ENCODE measurements at regions not wholly inside any gene's neighbourhood (a gene's known extent, or its start where the extent isn't known, plus 50 kb on each side); places are given as distances from the start of the nearest gene placed in this dataset.

DNA sequence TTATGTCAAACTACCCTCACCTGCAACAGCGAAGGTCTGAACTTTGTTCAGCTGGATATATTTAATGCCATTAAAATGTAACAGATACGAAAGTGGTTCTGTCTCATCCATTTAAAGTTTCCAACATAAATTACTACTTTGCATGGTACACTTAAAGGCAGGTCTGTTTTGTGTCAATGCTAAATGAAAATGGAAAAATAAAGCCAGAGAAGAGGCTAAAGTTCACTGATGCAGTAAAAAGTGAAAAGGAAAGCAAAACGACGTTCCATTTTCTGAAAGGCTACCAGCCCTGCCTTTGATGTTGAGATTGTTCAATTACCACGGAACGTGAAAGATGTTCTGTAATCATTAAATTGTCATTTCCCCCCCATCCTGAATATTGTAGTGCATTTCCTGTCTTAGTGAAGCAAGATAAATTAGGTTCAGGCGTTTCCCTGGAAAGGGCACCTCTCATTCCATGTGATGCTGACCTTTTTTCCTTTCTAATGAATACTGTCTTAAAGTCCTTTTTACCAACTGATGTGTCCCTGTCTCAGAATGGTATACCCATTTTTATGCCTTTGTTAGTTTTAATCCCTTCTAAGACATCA lies 334.7 kb upstream of the JAG1 start:
- no TSS peak for BruUV-seq (replicated peaks)
- Histone ChIP-seq H3K9ac (ENCODE audit: low read depth, low read length) (no peak overlapping the region), H3K4me1 (ENCODE audit: control insufficient read depth, insufficient read depth, low read length) (no peaks in the 10 kb centered on the region), H3K4ac (ENCODE audit: low read depth, low read length) (no peak overlapping the region), H2AK9ac (replicated peaks; ENCODE audit: low read depth, low read length, poor library complexity) (no peak overlapping the region), H2BK15ac (ENCODE audit: low read depth, low read length) (no peak overlapping the region), H3K36me3 (ENCODE audit: control insufficient read depth, insufficient read depth, low read length) (no peaks in the 10 kb centered on the region), H3K4me3 (ENCODE audit: insufficient read depth, low read depth, low read length) (no peak overlapping the region), H3K14ac (replicated peaks; ENCODE audit: low read depth, low read length) (no peak overlapping the region), H4K20me1 (ENCODE audit: insufficient read depth, low read length) (no peaks in the 10 kb centered on the region), H3K79me1 (ENCODE audit: low read depth in 1 of 2, low read length in 2 of 2) (no peaks in the 10 kb centered on the region), H3K9me3 (ENCODE audit: control insufficient read depth, insufficient read depth, low read length) (0 out of 2 replicates have a peak, but pooled peaks cover 2% of the 10 kb centered on the region), H2BK120ac (ENCODE audit: low read depth, low read length) (no peak overlapping the region), H2AK5ac (ENCODE audit: low read depth, low read length) (no peak overlapping the region), H2AFZ (replicated peaks; ENCODE audit: low read length, poor library complexity) (no peak overlapping the region), H2BK5ac (ENCODE audit: low read depth, low read length, poor library complexity, severe bottlenecking) (no peak overlapping the region), H3K4me2 (ENCODE audit: low read depth, low read length) (no peak overlapping the region), H3K27me3 (ENCODE audit: control insufficient read depth, insufficient read depth, low read length) (no peaks in the 10 kb centered on the region), H3K27ac (ENCODE audit: insufficient read depth, low read length) (no peak overlapping the region), H3K23ac (ENCODE audit: low read depth, low read length) (no peak overlapping the region), H3K18ac (ENCODE audit: low read depth, low read length) (no peak overlapping the region), H4K5ac (ENCODE audit: low read depth, low read length) (no peak overlapping the region), H3K9me1 (ENCODE audit: insufficient read depth, low read length) (no peaks in the 10 kb centered on the region), H2BK20ac (ENCODE audit: low read depth, low read length) (no peak overlapping the region), H3K56ac (ENCODE audit: extremely low read depth, insufficient read depth, low read length) (no peak overlapping the region), H4K8ac (ENCODE audit: low read depth in 2 of 2, low read length in 2 of 2) (no peak overlapping the region), H4K91ac (ENCODE audit: insufficient read depth, low read depth, low read length) (no peak overlapping the region)
- intact Hi-C loops (cut with micrococcal nuclease), result no loop called here
- ATAC-seq (ENCODE audit: low read depth), result no peak
- ChIA-PET CTCF (no interaction called here), POLR2A (ENCODE audit: unreplicated experiment) (no interaction called here)
- no CpG with 5 or more reads among the region's 7 CpGs for WGBS, 2 experiments (ENCODE audit: extremely low coverage in 2 of 2, insufficient read length in 1 of 2)
- dilution Hi-C loops (cut with HindIII; ENCODE audit: low sequenced_read_pairs, unreplicated experiment), result no loop called here
- no peak for DNase-seq
- in situ Hi-C loops (cut with MboI; ENCODE audit: low sequenced_read_pairs), result no loop called here
- no peak for TF ChIP-seq SMC3 (IDR thresholded peaks at IDR 0.05; ENCODE audit: low read depth, low read length)
- no peak for TF ChIP-seq MXI1 (IDR thresholded peaks at IDR 0.05; ENCODE audit: borderline replicate concordance, low read depth, low read length)
- no peak for TF ChIP-seq POLR2A (IDR thresholded peaks at IDR 0.05; ENCODE audit: low read depth, low read length)
- TF ChIP-seq, protein P1, sequence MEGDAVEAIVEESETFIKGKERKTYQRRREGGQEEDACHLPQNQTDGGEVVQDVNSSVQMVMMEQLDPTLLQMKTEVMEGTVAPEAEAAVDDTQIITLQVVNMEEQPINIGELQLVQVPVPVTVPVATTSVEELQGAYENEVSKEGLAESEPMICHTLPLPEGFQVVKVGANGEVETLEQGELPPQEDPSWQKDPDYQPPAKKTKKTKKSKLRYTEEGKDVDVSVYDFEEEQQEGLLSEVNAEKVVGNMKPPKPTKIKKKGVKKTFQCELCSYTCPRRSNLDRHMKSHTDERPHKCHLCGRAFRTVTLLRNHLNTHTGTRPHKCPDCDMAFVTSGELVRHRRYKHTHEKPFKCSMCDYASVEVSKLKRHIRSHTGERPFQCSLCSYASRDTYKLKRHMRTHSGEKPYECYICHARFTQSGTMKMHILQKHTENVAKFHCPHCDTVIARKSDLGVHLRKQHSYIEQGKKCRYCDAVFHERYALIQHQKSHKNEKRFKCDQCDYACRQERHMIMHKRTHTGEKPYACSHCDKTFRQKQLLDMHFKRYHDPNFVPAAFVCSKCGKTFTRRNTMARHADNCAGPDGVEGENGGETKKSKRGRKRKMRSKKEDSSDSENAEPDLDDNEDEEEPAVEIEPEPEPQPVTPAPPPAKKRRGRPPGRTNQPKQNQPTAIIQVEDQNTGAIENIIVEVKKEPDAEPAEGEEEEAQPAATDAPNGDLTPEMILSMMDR (conservative IDR thresholded peaks at IDR 0.05; ENCODE audit: low read depth, low read length), result no peak
- no peak for TF ChIP-seq CHD1 (IDR thresholded peaks at IDR 0.05; ENCODE audit: low read depth, low read length)
- TF ChIP-seq, protein P2, sequence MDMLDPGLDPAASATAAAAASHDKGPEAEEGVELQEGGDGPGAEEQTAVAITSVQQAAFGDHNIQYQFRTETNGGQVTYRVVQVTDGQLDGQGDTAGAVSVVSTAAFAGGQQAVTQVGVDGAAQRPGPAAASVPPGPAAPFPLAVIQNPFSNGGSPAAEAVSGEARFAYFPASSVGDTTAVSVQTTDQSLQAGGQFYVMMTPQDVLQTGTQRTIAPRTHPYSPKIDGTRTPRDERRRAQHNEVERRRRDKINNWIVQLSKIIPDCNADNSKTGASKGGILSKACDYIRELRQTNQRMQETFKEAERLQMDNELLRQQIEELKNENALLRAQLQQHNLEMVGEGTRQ (IDR thresholded peaks at IDR 0.05; ENCODE audit: low read depth, low read length), result no peak
- no peak for TF ChIP-seq MAFK (IDR thresholded peaks at IDR 0.05; ENCODE audit: low read depth, low read length)
- TF ChIP-seq RCOR1 (IDR thresholded peaks at IDR 0.05; ENCODE audit: insufficient replicate concordance, low read length), result no peak
